HG02870 (cell line): ENCODE measurements at regions not wholly inside any gene's neighbourhood (a gene's known extent, or its start where the extent isn't known, plus 50 kb on each side); places are given as distances from the start of the nearest gene placed in this dataset.

Source experiments
- ATAC-seq: cut with Tn5 transposase; IDR thresholded peaks from one replicate; pipeline ENCODE4 v1.9.1; 2021; ENCODE audit warnings: mild to moderate bottlenecking, moderate library complexity; ENCODE audit not compliant: unreplicated experiment

GRCh38 chr18:78540636-78541529, 438.7 kb upstream of the SALL3 start:
- ATAC-seq: no peak

GRCh38 chr18:78542204-78542603, 437.4 kb upstream of the SALL3 start:
- no peak for ATAC-seq

GRCh38 chr18:78543201-78543725, 436.4 kb upstream of the SALL3 start:
- ATAC-seq: no peak

DNA sequence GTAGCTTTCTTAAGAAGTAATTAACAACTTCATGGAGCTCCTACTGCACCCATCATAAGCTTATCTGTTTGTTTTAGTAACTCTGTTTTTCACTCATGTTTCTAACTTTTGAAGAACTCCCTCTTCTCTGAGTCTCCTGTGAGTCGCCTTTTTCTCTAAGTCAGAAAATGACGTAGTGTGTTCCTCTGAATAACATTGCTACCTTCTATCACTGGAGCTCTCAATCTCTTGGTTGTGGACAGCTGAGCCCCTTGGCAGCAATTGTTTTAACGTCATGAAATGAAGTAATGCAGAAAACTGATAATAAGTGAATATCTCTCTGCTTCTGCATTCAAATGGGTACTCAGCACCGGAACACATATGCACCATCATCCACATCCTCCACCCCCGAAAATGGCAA, 433.3 kb upstream of the SALL3 start:
- no peak for ATAC-seq

GRCh38 chr18:78547817-78548216, 431.8 kb upstream of the SALL3 start:
- no peak for ATAC-seq

- ATAC-seq: no peak
These were observed 431.2 kb upstream of the SALL3 start for GRCh38 chr18:78548261-78549058.

DNA sequence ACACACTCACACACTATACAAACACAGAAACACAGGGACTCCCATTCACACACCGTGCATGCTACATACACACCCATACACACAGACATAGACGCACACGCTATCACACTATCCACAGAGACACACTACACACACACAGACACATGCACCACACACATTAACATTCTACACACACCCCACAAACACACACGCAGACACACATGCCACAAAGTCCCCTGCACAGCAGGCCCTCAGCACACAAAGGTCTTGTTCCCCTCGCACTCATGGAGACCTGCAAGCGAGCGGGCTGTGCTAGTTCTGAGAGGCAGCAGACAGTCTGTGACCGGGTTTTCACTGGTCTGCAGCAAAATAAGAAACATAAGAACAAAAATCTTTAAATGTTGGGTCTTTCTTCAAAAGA, 429.6 kb upstream of the SALL3 start:
- ATAC-seq: no peak

DNA sequence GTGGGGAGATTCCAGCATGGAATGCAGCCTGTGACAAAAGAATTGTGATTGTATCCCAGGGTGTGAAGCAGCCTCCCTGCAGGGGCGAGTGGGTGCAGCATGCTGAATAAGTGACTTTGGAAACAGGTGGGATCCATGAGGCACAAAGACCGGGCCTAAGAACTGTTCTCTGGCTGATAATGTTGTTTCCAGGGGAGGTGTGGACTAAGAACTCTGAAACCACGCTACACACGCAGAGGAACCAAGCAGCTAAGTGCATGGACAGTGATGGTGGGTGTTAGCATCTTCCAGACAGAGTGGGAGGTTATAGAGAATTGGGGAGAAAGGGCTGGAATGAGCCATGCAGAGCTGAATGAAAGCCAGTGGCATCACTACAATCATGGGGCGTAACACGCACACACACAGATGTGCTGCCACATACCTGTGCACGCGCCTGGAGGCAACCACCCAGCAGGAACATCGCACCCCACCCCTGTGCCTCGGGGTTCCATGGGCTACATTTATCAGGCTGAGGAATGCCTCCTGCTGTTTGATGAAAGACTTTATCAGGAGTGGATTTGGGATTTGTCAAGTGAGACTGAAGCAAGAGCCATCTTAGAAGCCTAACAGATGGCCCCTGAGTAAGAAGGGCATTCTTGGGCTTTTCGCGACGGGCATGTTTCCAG, 424.5 kb upstream of the SALL3 start:
- no peak for ATAC-seq

- ATAC-seq: no peak
These were observed 422.2 kb upstream of the SALL3 start for GRCh38 chr18:78557371-78557770.

DNA sequence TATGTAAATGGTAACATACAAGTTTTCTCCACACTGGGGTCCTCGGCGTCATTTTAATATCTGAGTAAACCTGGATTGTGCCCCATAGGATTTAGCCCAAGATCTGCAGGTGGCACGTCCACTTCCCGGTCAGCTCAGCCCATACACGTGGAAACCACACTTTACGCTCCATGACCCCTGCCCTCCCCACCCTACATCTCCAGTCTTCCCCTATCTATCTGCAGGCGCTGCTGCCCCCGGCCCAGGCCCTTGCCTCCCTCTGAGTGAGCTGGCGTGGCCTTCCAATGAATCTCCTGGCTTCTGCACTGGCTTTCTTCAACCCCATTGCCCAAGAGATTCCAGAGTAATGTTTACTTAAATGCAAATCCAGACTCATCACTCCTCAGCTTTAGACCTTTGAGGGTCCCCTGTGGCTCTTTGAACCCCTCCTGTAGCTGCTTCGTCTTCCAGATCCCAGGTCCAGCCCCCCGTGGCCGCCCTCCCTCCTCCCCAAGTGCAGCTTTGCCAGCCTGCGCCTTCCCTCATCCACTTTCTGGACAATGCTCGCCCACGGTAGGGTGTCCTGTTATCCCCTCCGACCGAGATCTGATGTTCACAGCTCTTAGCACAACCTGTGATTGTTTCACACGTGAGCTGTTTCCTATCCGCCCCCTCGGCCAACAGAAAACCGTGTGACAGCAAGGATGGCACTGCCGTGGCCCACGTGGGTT, 421.4 kb upstream of the SALL3 start:
- ATAC-seq: no peak

- no peak for ATAC-seq
These were observed 420.7 kb upstream of the SALL3 start for GRCh38 chr18:78558948-78559347.

- no peak for ATAC-seq
These were observed 420.0 kb upstream of the SALL3 start for GRCh38 chr18:78559584-78559983.

GRCh38 chr18:78561757-78562510, 417.7 kb upstream of the SALL3 start:
- ATAC-seq: no peak

DNA sequence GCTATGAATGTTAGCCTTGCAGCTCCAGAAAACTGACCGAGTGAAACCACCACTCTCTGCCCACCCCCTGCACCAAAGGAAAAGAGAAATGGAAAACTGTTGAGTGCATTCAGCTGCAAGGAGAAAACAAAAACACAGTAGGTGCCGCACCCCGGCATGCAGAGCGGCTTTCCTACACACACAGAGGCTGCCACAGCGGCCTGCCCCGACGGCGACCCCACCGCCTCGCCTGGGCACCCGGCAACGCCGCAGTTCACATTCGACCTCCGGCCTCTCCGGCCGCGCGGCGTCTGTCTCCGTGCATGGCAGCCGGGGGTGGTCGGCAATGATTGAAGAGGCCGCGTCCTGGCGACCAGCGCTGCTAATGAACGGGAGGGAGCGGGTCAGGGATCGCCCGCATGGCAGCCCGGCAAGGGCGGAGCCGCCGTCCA, 417.1 kb upstream of the SALL3 start:
- no peak for ATAC-seq

DNA sequence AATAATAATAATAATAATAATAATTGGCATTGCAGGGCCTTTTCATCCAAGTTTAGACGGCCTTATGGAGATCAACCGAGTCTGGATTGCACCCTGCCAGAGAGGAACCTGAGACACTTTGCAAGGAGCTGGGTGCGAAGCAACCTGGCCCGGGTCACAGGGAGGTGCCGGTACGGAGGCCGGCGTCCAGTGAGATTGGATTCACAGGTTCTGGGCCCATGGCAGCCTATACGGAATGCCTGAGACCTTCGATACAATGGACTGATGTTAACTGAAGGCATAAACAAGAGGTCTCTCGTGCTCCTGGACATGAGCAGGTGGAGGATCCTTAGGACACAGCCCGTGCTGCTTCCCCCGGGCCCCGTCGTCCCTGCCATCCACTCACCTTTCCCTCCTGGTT, 416.5 kb upstream of the SALL3 start:
- ATAC-seq: no peak

GRCh38 chr18:78564030-78564429, 415.6 kb upstream of the SALL3 start:
- no peak for ATAC-seq

DNA sequence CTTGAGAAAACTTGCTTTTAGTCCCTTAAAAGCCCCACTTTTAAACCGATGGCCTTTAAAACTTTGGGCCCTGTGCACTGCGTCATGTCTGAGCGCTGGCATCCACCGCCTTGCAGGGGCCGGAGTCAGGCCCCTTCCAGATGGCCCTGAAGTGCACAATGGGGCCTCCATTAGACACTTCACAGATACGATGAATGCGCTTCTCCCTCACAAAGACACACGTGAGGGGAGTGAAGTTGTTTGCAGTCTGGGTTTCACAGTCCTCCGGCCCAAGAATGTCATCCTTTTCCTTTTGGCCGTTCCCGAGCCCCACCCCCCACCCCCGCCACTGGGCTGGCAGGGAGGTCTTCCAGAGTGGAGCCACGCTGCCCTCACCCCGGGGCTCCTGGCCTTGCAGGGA, 415.1 kb upstream of the SALL3 start:
- ATAC-seq: no peak

DNA sequence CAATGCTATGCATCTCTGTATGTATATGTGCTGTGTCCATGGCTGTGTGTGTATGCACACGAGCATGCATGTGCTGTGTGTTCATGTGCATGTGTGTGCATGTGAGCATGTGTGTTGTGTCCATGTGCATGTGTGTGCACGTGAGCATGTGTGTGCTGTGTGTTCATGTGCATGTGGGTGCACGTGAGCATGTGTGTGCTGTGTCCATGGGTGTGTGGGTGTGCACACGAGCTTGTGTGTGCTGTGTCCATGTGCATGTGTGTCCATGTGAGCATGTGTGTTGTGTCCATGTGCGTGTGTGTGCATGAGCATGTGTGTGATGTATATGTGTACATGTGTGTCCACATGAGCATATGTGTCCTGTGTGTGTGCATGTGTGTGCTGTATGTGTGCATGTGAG, 414.4 kb upstream of the SALL3 start:
- ATAC-seq: no peak

DNA sequence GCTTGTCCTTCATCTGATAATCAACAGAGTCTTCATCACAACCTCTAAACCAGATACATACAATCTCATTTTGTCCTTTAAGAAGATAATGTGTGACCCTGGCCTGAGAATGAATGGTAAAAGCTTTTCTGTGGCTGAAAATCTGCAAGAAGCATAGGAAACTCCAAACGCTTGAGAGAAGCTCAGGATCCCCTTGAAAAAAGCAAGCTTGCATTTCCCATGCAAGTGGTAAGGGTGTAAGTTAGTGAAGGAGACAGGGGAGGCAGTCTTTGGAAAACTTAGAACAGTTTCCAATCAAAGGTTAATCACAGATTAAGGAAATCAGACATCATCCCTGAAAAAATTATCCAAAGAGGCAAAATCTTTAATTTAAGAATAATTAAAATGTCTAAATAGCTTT, 413.6 kb upstream of the SALL3 start:
- ATAC-seq: no peak

DNA sequence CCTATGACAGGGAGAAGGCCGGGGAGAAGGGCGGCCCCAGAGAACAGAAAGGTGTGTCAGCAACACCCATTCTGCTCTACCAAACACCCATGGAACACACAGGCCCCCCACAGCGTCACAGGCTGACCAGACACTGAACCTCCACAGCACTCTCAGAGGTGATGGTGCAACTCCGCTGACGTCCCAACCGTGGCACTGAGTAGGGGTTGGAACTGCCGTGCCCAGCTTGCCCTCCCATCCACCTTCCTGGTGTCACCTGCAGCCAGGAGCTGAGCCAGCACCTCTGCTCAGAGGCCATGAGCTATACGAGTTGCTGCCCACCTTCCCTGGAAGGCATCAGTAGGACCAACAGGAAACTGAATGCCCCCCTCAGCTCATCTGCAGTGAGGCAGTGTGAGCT, 412.9 kb upstream of the SALL3 start:
- ATAC-seq: no peak
